OCI-LY7 (cell line): ENCODE measurements at regions not wholly inside any gene's neighbourhood (a gene's known extent, or its start where the extent isn't known, plus 50 kb on each side); places are given as distances from the start of the nearest gene placed in this dataset.

Source experiments
- BruUV-seq: library from RNA; stranded (reverse); fragments of 400-500 nt; replicated peaks from 2 replicates; lab custom pipeline; 2021; lab: Mats Ljungman, UMichigan
- CTCF ChIA-PET: fragments of 300-600 bp; sonication (Branson Sonifier 250); formaldehyde crosslinking; loops from one replicate; lab custom pipeline; 2022; ENCODE audit warnings: antibody characterized with exemption; ENCODE audit not compliant: unreplicated experiment; lab: Charles Lee
- POLR2A ChIA-PET: fragments of 300-600 bp; sonication (Branson Sonifier 250); formaldehyde crosslinking; loops from one replicate; lab custom pipeline; 2022; ENCODE audit warnings: antibody characterized with exemption; lab: Charles Lee
- DNase-seq: peaks from one replicate; pipeline ENCODE4 v3.0.0-alpha.2; 2015; ENCODE audit warnings: low spot score
- H2AFZ ChIP-seq: fragments of 200-600 bp; sonication (generic), shearing (Covaris generic); 2 replicates; pipeline ENCODE4 v1.6.1; 2014; ENCODE audit warnings: mild to moderate bottlenecking, antibody characterized with exemption, low read length, moderate library complexity
- H3K27ac ChIP-seq: fragments of 200-600 bp; sonication (generic); 2 replicates; pipeline ENCODE4 v1.5.1; 2014; ENCODE audit warnings: mixed run types, low read depth, mild to moderate bottlenecking, moderate library complexity, low read length, inconsistent platforms; ENCODE audit not compliant: poor library complexity, severe bottlenecking
- H3K36me3 ChIP-seq: fragments of 200-600 bp; sonication (generic); 2 replicates; pipeline ENCODE4 v1.6.1; 2014; ENCODE audit warnings: mild to moderate bottlenecking, antibody characterized with exemption, low read length, moderate library complexity, mixed read lengths; ENCODE audit not compliant: insufficient read depth
- H3K4me1 ChIP-seq: fragments of 200-600 bp; sonication (generic); 2 replicates; pipeline ENCODE4 v1.5.1; 2014; ENCODE audit warnings: mild to moderate bottlenecking, low read length; ENCODE audit not compliant: insufficient read depth, poor library complexity, severe bottlenecking
- H3K4me2 ChIP-seq: fragments of 200-600 bp; sonication (generic); 2 replicates; pipeline ENCODE4 v1.6.1; 2014; ENCODE audit warnings: mild to moderate bottlenecking, low read length
- H3K4me3 ChIP-seq: fragments of 200-600 bp; sonication (generic); 2 replicates; pipeline ENCODE4 v1.5.1; 2014; ENCODE audit warnings: mild to moderate bottlenecking, low read depth, low read length; ENCODE audit not compliant: poor library complexity, severe bottlenecking
- H3K79me2 ChIP-seq: fragments of 200-600 bp; sonication (generic); 2 replicates; pipeline ENCODE4 v1.6.1; 2016; ENCODE audit warnings: low read depth, mild to moderate bottlenecking, low read length, moderate library complexity, mixed read lengths; ENCODE audit not compliant: insufficient read depth
- H3K9me2 ChIP-seq: fragments of 200-600 bp; sonication (generic); 2 replicates; pipeline ENCODE4 v1.6.1; 2016; ENCODE audit warnings: mild to moderate bottlenecking, low read length, mixed read lengths; ENCODE audit not compliant: insufficient read depth
- H3K9me3 ChIP-seq: fragments of 200-600 bp; sonication (generic); 2 replicates; pipeline ENCODE4 v1.6.1; 2014; ENCODE audit warnings: mild to moderate bottlenecking, mixed run types, low read length, mixed read lengths
- H4K20me1 ChIP-seq: fragments of 200-600 bp; sonication (generic); 2 replicates; pipeline ENCODE4 v1.6.1; 2014; ENCODE audit warnings: mild to moderate bottlenecking, antibody characterized with exemption, low read length, moderate library complexity, mixed read lengths; ENCODE audit not compliant: insufficient read depth
- CTCF ChIP-seq: fragments of 200-600 bp; sonication (generic); conservative IDR thresholded peaks from 2 replicates; pipeline ENCODE4 v1.5.1; 2014; ENCODE audit warnings: mild to moderate bottlenecking, antibody characterized with exemption, low read length, moderate library complexity, mixed read lengths
- EZH2phosphoT487 ChIP-seq: fragments of 200-600 bp; sonication (generic); IDR thresholded peaks from 2 replicates; pipeline ENCODE4 v1.6.1; 2018; ENCODE audit warnings: low read depth, borderline replicate concordance, mild to moderate bottlenecking, mixed run types, antibody characterized with exemption, low read length, moderate library complexity, mixed read lengths
- intact Hi-C: fragments of 100-400 bp; cut with micrococcal nuclease; formaldehyde crosslinking; loops from one replicate; pipeline ENCODE4 v1.10.0; 2022; ENCODE audit not compliant: unreplicated experiment

GRCh38 chr1:173294843-173295242, 87.7 kb upstream of the TNFSF4 start:
- H3K4me2 ChIP-seq: no peak overlapping the region
- H3K27ac ChIP-seq: no peak overlapping the region
- no peak overlapping the region for H2AFZ ChIP-seq
- H3K9me3 ChIP-seq: no peaks in the 10 kb centered on the region
- no peaks in the 10 kb centered on the region for H3K9me2 ChIP-seq
- no peak for TF ChIP-seq EZH2phosphoT487
- no peak for TF ChIP-seq CTCF
- intact Hi-C loops: no loop called here
- H3K79me2 ChIP-seq: no peaks in the 10 kb centered on the region
- CTCF ChIA-PET: no interaction called here
- H3K36me3 ChIP-seq: no peaks in the 10 kb centered on the region
- no peaks in the 10 kb centered on the region for H4K20me1 ChIP-seq
- no TSS peak for BruUV-seq
- peaks cover 12% of the 10 kb centered on the region for H3K4me1 ChIP-seq
- no peak overlapping the region for H3K4me3 ChIP-seq
- no peak for DNase-seq
- POLR2A ChIA-PET: interaction anchor here (0.6 kb wide), 1 partner anchor 44 kb away, joined by 3 read pairs; no protein-coding TSS in a partner anchor

- Histone ChIP-seq H3K36me3 (no peaks in the 10 kb centered on the region), H4K20me1 (no peaks in the 10 kb centered on the region), H3K79me2 (no peaks in the 10 kb centered on the region), H3K9me2 (no peaks in the 10 kb centered on the region), H3K4me3 (no peak overlapping the region), H3K9me3 (no peaks in the 10 kb centered on the region), H3K4me1 (peaks cover 12% of the 10 kb centered on the region), H3K4me2 (no peak overlapping the region), H3K27ac (no peak overlapping the region), H2AFZ (no peak overlapping the region)
- TF ChIP-seq EZH2phosphoT487 (no peak), CTCF (no peak)
- POLR2A ChIA-PET: interaction anchor here (0.6 kb wide), 1 partner anchor 44 kb away, joined by 3 read pairs; no protein-coding TSS in a partner anchor
- CTCF ChIA-PET: no interaction called here
- no TSS peak for BruUV-seq
- intact Hi-C loops: no loop called here
- DNase-seq: no peak
These were observed 88.3 kb upstream of the TNFSF4 start for GRCh38 chr1:173295391-173295790.

GRCh38 chr1:173295995-173296394, 88.9 kb upstream of the TNFSF4 start:
- no peaks in the 10 kb centered on the region for H3K9me2 ChIP-seq
- TF ChIP-seq CTCF (no peak), EZH2phosphoT487 (no peak)
- intact Hi-C loops: no loop called here
- ChIA-PET POLR2A (no interaction called here), CTCF (no interaction called here)
- H3K4me2 ChIP-seq: no peak overlapping the region
- H3K4me3 ChIP-seq: no peak overlapping the region
- H2AFZ ChIP-seq: no peak overlapping the region
- H3K4me1 ChIP-seq: peaks cover 12% of the 10 kb centered on the region
- H3K27ac ChIP-seq: no peak overlapping the region
- H3K36me3 ChIP-seq: no peaks in the 10 kb centered on the region
- no TSS peak for BruUV-seq
- no peaks in the 10 kb centered on the region for H4K20me1 ChIP-seq
- DNase-seq: no peak
- no peaks in the 10 kb centered on the region for H3K79me2 ChIP-seq
- no peaks in the 10 kb centered on the region for H3K9me3 ChIP-seq
